Stimulated activated naive CD8-positive, alpha-beta T cell treated with anti-CD3 and anti-CD28 coated beads, Interleukin-15, amount 100 ng/mL, for 72 hours (primary cell): ENCODE measurements at regions not wholly inside any gene's neighbourhood (a gene's known extent, or its start where the extent isn't known, plus 50 kb on each side); places are given as distances from the start of the nearest gene placed in this dataset.

Experiments used
- ATAC-seq: fragments of 150-1000 bp; cut with Tn5 transposase; 2 replicates; pipeline ENCODE4 v1.10.0; 2021; ENCODE audit warnings: mild to moderate bottlenecking, moderate library complexity
- DNase-seq, 2 donors: peaks; one replicate each; pipeline ENCODE4 v3.0.0; 2021 to 2022
- H3K27ac Mint-ChIP-seq, 2 donors: one replicate each; pipeline ENCODE4 v1.8.0; 2022; ENCODE audit warnings: mild to moderate bottlenecking in 2 of 2, mixed read lengths in 2 of 2, moderate library complexity in 2 of 2
- H3K27me3 Mint-ChIP-seq: one replicate; pipeline ENCODE4 v1.8.0; 2022; ENCODE audit warnings: mixed read lengths
- H3K4me1 Mint-ChIP-seq: one replicate; pipeline ENCODE4 v1.8.0; 2022; ENCODE audit warnings: mild to moderate bottlenecking, mixed read lengths
- H3K4me3 Mint-ChIP-seq, 2 donors: one replicate each; pipeline ENCODE4 v1.8.0; 2022; ENCODE audit warnings: mild to moderate bottlenecking in 2 of 2, mixed read lengths in 2 of 2, moderate library complexity in 1 of 2
- H3K9me3 Mint-ChIP-seq, 2 donors: one replicate each; pipeline ENCODE4 v1.8.0; 2022; ENCODE audit warnings: mixed read lengths in 2 of 2

GRCh38 chr14:97887690-97888089 is 1090.5 kb downstream of the VRK1 start:
- ATAC-seq: no peak
- Mint-ChIP-seq H3K27ac (no peak overlapping the region), H3K9me3 (peaks cover 0 to 11% of the 10 kb centered on the region in 2 donors), H3K27me3 (no peaks in the 10 kb centered on the region), H3K4me1 (no peaks in the 10 kb centered on the region), H3K4me3 (no peak overlapping the region)
- no peak for DNase-seq

GRCh38 chr14:97888331-97888730 is 1091.1 kb downstream of the VRK1 start:
- H3K9me3 Mint-ChIP-seq: peaks cover 0 to 11% of the 10 kb centered on the region in 2 donors
- ATAC-seq (no peak), DNase-seq (no peak)
- no peaks in the 10 kb centered on the region for H3K4me1 Mint-ChIP-seq
- H3K27me3 Mint-ChIP-seq: no peaks in the 10 kb centered on the region
- no peak overlapping the region for H3K27ac Mint-ChIP-seq
- H3K4me3 Mint-ChIP-seq: no peak overlapping the region

- H3K27me3 Mint-ChIP-seq: no peaks in the 10 kb centered on the region
Measured at GRCh38 chr14:97891515-97891914, 1094.3 kb downstream of the VRK1 start.

GRCh38 chr14:97894552-97894951 is 1097.4 kb downstream of the VRK1 start:
- Mint-ChIP-seq H3K4me1 (no peaks in the 10 kb centered on the region), H3K27ac (no peak overlapping the region), H3K9me3 (no peaks in the 10 kb centered on the region), H3K4me3 (no peak overlapping the region), H3K27me3 (no peaks in the 10 kb centered on the region)
- ATAC-seq (no peak), DNase-seq (no peak)

More at GRCh38 chr14:97891515-97891914, 1094.3 kb downstream of the VRK1 start:
- Mint-ChIP-seq H3K4me1 (no peaks in the 10 kb centered on the region), H3K9me3 (peaks cover 0 to 11% of the 10 kb centered on the region in 2 donors), H3K4me3 (no peak overlapping the region), H3K27ac (no peak overlapping the region)
- DNase-seq (no peak), ATAC-seq (no peak)

- no peak for DNase-seq
- H3K4me3 Mint-ChIP-seq: no peak overlapping the region
- H3K27ac Mint-ChIP-seq: no peak overlapping the region
- H3K4me1 Mint-ChIP-seq: no peaks in the 10 kb centered on the region
- H3K9me3 Mint-ChIP-seq: no peaks in the 10 kb centered on the region
- no peaks in the 10 kb centered on the region for H3K27me3 Mint-ChIP-seq
- ATAC-seq: no peak
Measured at GRCh38 chr14:97900196-97900854, 1103.1 kb downstream of the VRK1 start.

- peak; percentile 39 for ATAC-seq
- no peak overlapping the region for H3K27ac Mint-ChIP-seq
- no peaks in the 10 kb centered on the region for H3K27me3 Mint-ChIP-seq
- H3K9me3 Mint-ChIP-seq: peaks cover 0 to under 1% of the 10 kb centered on the region in 2 donors
- no peak overlapping the region for H3K4me3 Mint-ChIP-seq
- no peak for DNase-seq
- H3K4me1 Mint-ChIP-seq: no peaks in the 10 kb centered on the region
Measured at GRCh38 chr14:97902630-97903029, 1105.4 kb downstream of the VRK1 start.

DNA sequence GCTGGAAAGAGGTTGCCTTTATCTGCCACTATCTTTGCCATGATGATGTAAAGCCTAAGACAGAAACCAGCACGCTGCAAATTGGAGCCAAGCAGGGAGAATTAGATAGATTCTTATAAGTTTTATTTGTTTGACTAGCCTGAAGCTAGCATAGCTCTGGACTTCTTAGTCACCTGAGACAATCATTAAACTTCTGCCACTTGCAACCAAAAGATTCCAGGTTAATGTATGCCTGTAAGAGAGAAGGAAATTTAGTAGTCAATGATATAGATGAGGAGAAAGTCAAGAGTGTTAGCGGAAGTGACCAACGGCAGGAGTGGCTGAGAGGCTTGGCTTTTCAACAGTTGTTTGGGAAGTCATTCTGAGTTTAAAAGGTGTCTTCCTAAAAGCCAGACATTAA is 1106.6 kb downstream of the VRK1 start:
- peak overlapping the region in 1 of 2 donors; percentile 81 for H3K27ac Mint-ChIP-seq
- ATAC-seq: no peak
- H3K27me3 Mint-ChIP-seq: no peaks in the 10 kb centered on the region
- H3K4me1 Mint-ChIP-seq: no peaks in the 10 kb centered on the region
- H3K4me3 Mint-ChIP-seq: no peak overlapping the region
- H3K9me3 Mint-ChIP-seq: peaks cover 7 to 9% of the 10 kb centered on the region in 2 donors
- DNase-seq: no peak

DNA sequence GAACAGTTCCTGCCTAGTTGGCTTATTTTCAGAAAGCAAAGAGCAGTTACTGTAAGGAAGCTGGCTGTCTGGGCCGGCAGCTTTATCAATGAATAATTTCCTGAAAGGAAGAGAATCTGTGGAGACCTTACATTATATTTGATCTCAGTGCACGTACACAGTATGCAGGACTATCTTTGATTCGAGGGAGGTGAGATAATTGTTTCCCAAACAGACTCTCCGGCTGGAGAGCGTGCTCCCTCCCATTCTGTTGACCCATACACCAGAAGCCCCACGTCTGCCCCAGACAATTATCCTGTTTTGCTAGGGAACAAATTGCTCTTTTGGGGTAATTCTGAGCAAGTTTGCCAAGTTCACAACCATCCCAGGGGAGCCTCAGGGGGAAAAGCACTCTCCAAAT is 1115.0 kb downstream of the VRK1 start:
- H3K4me1 Mint-ChIP-seq: peaks cover 11% of the 10 kb centered on the region
- no peak for DNase-seq
- no peak overlapping the region for H3K27ac Mint-ChIP-seq
- no peak for ATAC-seq
- H3K27me3 Mint-ChIP-seq: no peaks in the 10 kb centered on the region
- peaks cover 11 to 22% of the 10 kb centered on the region in 2 donors for H3K9me3 Mint-ChIP-seq
- H3K4me3 Mint-ChIP-seq: no peak overlapping the region

- DNase-seq (no peak), ATAC-seq (no peak)
- peaks cover 17% of the 10 kb centered on the region for H3K4me1 Mint-ChIP-seq
- peaks cover 0 to 7% of the 10 kb centered on the region in 2 donors for H3K9me3 Mint-ChIP-seq
- H3K27me3 Mint-ChIP-seq: no peaks in the 10 kb centered on the region
- no peak overlapping the region for H3K4me3 Mint-ChIP-seq
- no peak overlapping the region for H3K27ac Mint-ChIP-seq
Measured at GRCh38 chr14:97916100-97916499, 1118.9 kb downstream of the VRK1 start.

DNA sequence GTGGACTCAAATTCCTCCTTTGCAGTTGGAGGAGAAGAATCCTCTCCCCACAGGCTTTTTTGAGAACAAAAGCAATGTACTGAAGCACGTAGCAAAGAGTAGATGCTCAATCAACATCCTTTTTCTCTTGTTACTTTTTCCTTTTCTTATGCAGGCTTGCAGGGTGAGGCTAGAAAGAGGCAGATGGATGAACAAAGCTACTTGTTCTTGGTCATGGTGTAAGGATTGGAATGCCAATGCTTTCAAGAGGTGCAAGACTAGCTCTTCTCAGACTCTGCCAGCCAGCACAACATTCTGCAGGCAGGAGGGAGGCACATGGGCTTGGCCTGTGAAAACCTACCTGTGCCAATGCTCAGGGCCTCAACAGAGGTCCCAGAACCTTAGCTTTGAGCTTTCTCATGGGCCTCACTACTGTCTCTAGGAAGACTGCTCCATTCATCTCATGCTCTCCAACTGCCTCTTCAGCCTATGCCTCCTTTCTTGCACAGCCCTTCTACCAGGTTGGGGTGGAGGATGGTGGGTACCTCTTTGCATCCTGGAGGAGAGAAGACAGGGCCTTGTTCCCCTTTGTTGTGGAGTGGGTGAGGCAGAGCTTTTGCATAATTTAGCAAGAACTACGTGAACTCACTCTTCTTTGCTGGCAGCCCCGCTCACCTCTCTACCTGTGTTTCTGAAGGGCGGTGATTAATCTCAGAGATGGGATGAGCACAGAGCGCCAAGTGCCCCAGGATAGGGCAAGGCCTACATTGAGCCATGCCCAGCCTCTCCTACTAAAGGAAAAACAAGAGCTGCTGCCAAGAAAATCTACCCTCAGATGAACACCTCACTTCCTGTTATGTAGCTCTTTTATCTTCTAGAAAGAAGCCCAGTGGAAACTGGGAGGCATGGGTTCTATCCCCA is 1119.7 kb downstream of the VRK1 start:
- no peak overlapping the region for H3K4me3 Mint-ChIP-seq
- DNase-seq (no peak), ATAC-seq (no peak)
- H3K4me1 Mint-ChIP-seq: peaks cover 17% of the 10 kb centered on the region
- H3K27ac Mint-ChIP-seq: peak overlapping the region in 1 of 2 donors; percentile 60
- H3K9me3 Mint-ChIP-seq: peaks cover 0 to 7% of the 10 kb centered on the region in 2 donors
- H3K27me3 Mint-ChIP-seq: no peaks in the 10 kb centered on the region

- DNase-seq (no peak), ATAC-seq (no peak)
- Mint-ChIP-seq H3K4me3 (no peak overlapping the region), H3K9me3 (peaks cover 0 to 7% of the 10 kb centered on the region in 2 donors), H3K27ac (no peak overlapping the region), H3K4me1 (peaks cover 17% of the 10 kb centered on the region), H3K27me3 (no peaks in the 10 kb centered on the region)
Measured at GRCh38 chr14:97920201-97920600, 1123.0 kb downstream of the VRK1 start.

GRCh38 chr14:97921296-97921695 is 1124.1 kb downstream of the VRK1 start:
- H3K27ac Mint-ChIP-seq: no peak overlapping the region
- H3K9me3 Mint-ChIP-seq: peaks cover 0 to 7% of the 10 kb centered on the region in 2 donors
- no peak for DNase-seq
- H3K4me1 Mint-ChIP-seq: peaks cover 14% of the 10 kb centered on the region
- no peaks in the 10 kb centered on the region for H3K27me3 Mint-ChIP-seq
- no peak for ATAC-seq
- H3K4me3 Mint-ChIP-seq: no peak overlapping the region

GRCh38 chr14:97924922-97925613 is 1127.9 kb downstream of the VRK1 start:
- no peak overlapping the region for H3K4me3 Mint-ChIP-seq
- ATAC-seq (no peak), DNase-seq (no peak)
- no peak overlapping the region for H3K27ac Mint-ChIP-seq
- no peaks in the 10 kb centered on the region for H3K4me1 Mint-ChIP-seq
- H3K27me3 Mint-ChIP-seq: no peaks in the 10 kb centered on the region
- H3K9me3 Mint-ChIP-seq: no peaks in the 10 kb centered on the region

- Mint-ChIP-seq H3K4me1 (peaks cover 13% of the 10 kb centered on the region), H3K9me3 (peaks cover 8 to 10% of the 10 kb centered on the region in 2 donors), H3K27ac (no peak overlapping the region), H3K4me3 (no peak overlapping the region), H3K27me3 (no peaks in the 10 kb centered on the region)
- DNase-seq: no peak
- no peak for ATAC-seq
Measured at GRCh38 chr14:97930166-97930565, 1133.0 kb downstream of the VRK1 start.

GRCh38 chr14:97931273-97931672 is 1134.1 kb downstream of the VRK1 start:
- peaks cover 8 to 10% of the 10 kb centered on the region in 2 donors for H3K9me3 Mint-ChIP-seq
- peaks cover 13% of the 10 kb centered on the region for H3K4me1 Mint-ChIP-seq
- H3K27me3 Mint-ChIP-seq: no peaks in the 10 kb centered on the region
- peak; percentile 59 for ATAC-seq
- no peak for DNase-seq
- H3K4me3 Mint-ChIP-seq: no peak overlapping the region
- peak overlapping the region in 1 of 2 donors; percentile 81 for H3K27ac Mint-ChIP-seq

GRCh38 chr14:97942921-97943320 is 1145.7 kb downstream of the VRK1 start:
- ATAC-seq (no peak), DNase-seq (no peak)
- peaks cover 11 to 14% of the 10 kb centered on the region in 2 donors for H3K9me3 Mint-ChIP-seq
- H3K27me3 Mint-ChIP-seq: no peaks in the 10 kb centered on the region
- no peak overlapping the region for H3K27ac Mint-ChIP-seq
- H3K4me3 Mint-ChIP-seq: no peak overlapping the region
- H3K4me1 Mint-ChIP-seq: peaks cover 26% of the 10 kb centered on the region
